Nephron (organoid): ENCODE measurements at regions not wholly inside any gene's neighbourhood (a gene's known extent, or its start where the extent isn't known, plus 50 kb on each side); places are given as distances from the start of the nearest gene placed in this dataset.
"Not testable (repeated sequence)": the region's sequence is repeated elsewhere in the genome, so short reads cannot be mapped to it uniquely, and the experiment has no call there.

ENCODE experiments used
- H3K27ac Mint-ChIP-seq, 3 experiments: 2 replicates each; pipeline ENCODE4 v1.8.0; 2020; ENCODE audit warnings: mixed read lengths in 3 of 3, mild to moderate bottlenecking in 2 of 3, moderate library complexity in 1 of 3
- H3K27me3 Mint-ChIP-seq: 2 replicates; pipeline ENCODE4 v1.8.0; 2021; ENCODE audit warnings: low read depth, mild to moderate bottlenecking, moderate library complexity, mixed read lengths
- H3K36me3 Mint-ChIP-seq: 2 replicates; pipeline ENCODE4 v1.8.0; 2020; ENCODE audit warnings: low read depth, mixed read lengths
- H3K4me1 Mint-ChIP-seq: 2 replicates; pipeline ENCODE4 v1.8.0; 2020; ENCODE audit warnings: mixed read lengths
- H3K4me3 Mint-ChIP-seq, 3 experiments: 2 replicates each; pipeline ENCODE4 v1.8.0; 2020; ENCODE audit warnings: mild to moderate bottlenecking in 3 of 3, mixed read lengths in 3 of 3, moderate library complexity in 2 of 3
- H3K9me3 Mint-ChIP-seq: 2 replicates; pipeline ENCODE4 v1.8.0; 2020; ENCODE audit warnings: mixed read lengths
- TF ChIP-seq, protein P1 (sequence below), 3 experiments: fragments of 200-600 bp; sonication (generic); IDR thresholded peaks; one replicate each; pipeline ENCODE4 v1.5.0; 2021; ENCODE audit warnings: antibody characterized with exemption in 3 of 3; ENCODE audit not compliant: unreplicated experiment in 3 of 3

DNA sequence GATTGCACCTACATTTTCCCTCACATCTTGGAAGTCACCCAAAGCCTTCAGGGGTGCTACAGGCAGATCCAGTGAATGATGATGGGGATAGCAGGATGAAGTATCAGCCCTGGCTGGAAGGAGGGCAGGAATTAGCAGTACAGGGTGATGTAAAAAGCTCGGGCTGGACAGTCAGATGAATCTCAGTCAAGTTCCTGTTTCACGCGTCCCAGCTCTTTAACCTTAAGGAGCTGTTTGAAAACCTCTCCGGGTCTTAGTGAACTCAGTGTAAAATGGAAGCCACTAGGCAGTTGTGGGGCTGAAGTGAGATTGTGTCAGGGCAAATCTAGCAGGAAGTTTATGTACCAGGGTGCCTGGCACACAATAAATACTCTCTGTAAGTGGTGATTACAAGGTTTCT, 166.4 kb upstream of the PROK2 start:
- Mint-ChIP-seq H3K27ac (no peak overlapping the region), H3K36me3 (no peaks in the 10 kb centered on the region), H3K4me3 (no peak overlapping the region), H3K27me3 (peaks cover 48% of the 10 kb centered on the region), H3K9me3 (no peaks in the 10 kb centered on the region), H3K4me1 (peaks cover 10% of the 10 kb centered on the region)
- TF ChIP-seq, protein P1, sequence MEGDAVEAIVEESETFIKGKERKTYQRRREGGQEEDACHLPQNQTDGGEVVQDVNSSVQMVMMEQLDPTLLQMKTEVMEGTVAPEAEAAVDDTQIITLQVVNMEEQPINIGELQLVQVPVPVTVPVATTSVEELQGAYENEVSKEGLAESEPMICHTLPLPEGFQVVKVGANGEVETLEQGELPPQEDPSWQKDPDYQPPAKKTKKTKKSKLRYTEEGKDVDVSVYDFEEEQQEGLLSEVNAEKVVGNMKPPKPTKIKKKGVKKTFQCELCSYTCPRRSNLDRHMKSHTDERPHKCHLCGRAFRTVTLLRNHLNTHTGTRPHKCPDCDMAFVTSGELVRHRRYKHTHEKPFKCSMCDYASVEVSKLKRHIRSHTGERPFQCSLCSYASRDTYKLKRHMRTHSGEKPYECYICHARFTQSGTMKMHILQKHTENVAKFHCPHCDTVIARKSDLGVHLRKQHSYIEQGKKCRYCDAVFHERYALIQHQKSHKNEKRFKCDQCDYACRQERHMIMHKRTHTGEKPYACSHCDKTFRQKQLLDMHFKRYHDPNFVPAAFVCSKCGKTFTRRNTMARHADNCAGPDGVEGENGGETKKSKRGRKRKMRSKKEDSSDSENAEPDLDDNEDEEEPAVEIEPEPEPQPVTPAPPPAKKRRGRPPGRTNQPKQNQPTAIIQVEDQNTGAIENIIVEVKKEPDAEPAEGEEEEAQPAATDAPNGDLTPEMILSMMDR (IDR thresholded peaks at IDR 0.05; ENCODE audit: unreplicated experiment in 3 of 3): no peak

DNA sequence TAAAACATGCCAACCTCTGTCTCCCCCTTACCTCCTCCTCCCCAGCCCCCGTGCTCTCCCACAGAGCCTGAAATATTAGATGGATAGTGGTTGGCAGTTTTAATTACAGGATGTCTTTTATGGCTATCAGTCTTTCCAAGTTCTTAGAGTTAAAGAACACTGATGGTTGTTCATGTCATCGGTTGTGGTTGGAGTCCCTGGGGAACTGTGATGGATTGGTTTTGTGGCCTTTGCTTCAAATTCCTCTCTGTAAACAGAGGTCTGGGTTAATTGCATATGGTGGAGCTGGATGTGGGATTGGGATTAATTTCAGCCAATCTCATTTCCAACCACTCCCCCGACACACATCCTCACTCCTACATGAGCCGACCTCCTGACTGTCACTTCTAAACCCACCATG, 164.5 kb upstream of the PROK2 start:
- Mint-ChIP-seq H3K9me3 (no peaks in the 10 kb centered on the region), H3K36me3 (no peaks in the 10 kb centered on the region), H3K4me1 (no peaks in the 10 kb centered on the region), H3K4me3 (no peak overlapping the region), H3K27me3 (peaks cover 45% of the 10 kb centered on the region), H3K27ac (no peak overlapping the region)
- TF ChIP-seq, protein P1 (IDR thresholded peaks at IDR 0.05; ENCODE audit: unreplicated experiment in 3 of 3): no peak

DNA sequence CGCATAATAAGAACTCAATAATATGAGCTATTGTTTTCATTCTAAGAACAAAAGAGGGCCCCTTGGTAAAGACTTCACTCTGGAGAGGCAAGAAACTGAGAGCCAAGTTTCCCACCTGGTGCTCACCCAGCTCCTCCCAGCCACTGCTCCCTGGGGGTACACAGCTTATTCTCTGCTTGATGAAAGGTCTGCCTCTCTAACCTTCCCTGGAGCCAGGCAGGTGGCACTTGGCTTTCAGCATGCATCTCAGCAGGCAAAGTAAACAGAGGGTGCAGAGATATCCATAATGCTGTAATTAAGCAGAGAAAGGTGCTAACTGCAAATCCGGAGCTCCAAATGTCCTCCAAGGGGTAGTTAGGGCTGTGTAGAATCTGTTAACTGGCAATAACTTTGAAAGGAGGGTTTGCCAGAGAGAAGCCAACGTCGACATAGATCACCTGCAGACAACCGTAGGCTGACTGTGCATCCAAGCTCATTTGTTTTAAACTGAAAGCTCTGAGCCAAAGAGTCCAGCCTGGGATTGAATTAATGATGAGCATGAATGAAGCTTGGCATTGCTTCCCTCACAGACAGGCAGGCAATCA, 159.6 kb upstream of the PROK2 start:
- no peak overlapping the region for H3K27ac Mint-ChIP-seq
- no peak overlapping the region for H3K4me3 Mint-ChIP-seq
- TF ChIP-seq, protein P1 (IDR thresholded peaks at IDR 0.05; ENCODE audit: unreplicated experiment in 3 of 3): no peak
- H3K36me3 Mint-ChIP-seq: no peaks in the 10 kb centered on the region
- H3K9me3 Mint-ChIP-seq: no peaks in the 10 kb centered on the region
- no peaks in the 10 kb centered on the region for H3K4me1 Mint-ChIP-seq
- H3K27me3 Mint-ChIP-seq: peaks cover 30% of the 10 kb centered on the region

DNA sequence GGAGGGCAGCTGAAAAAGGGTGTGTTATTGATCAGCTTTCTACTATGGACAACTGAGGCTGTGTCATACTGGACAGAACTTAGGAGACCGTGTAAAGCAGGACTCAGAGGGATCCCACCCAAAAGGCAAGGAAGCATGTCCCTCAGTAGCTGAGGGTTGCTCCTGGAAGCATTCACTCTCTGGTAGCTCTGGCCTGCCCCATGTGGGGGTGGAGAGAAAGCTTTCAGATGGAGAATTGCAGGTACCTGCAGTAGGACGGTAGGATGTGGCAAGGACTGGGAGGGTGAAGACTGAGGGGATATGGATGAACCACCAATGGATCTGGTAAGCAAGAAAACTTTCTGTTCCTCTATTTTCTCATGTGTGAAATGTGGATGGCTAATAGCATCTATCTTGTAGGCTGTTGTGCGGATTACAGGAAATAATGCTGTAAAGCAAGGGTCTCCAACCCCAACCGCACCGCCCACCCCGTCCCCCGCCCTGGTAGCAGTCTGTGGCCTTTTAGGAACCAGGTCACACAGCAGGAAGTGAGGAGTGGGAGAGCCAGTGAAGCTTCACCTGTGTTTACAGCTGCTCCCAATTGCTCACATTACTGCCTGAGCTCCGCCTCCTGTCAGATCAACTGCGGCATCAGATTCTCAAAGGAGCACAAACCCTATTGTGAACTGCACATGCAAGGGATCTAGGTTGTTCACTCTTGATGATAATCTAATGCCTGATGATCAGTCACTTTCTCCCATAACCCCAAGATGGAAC, 157.7 kb upstream of the PROK2 start:
- Mint-ChIP-seq H3K4me3 (no peak overlapping the region), H3K9me3 (no peaks in the 10 kb centered on the region), H3K4me1 (no peaks in the 10 kb centered on the region), H3K36me3 (no peaks in the 10 kb centered on the region), H3K27me3 (peaks cover 19% of the 10 kb centered on the region), H3K27ac (no peak overlapping the region)
- TF ChIP-seq, protein P1 (IDR thresholded peaks at IDR 0.05; ENCODE audit: unreplicated experiment in 3 of 3): no peak

DNA sequence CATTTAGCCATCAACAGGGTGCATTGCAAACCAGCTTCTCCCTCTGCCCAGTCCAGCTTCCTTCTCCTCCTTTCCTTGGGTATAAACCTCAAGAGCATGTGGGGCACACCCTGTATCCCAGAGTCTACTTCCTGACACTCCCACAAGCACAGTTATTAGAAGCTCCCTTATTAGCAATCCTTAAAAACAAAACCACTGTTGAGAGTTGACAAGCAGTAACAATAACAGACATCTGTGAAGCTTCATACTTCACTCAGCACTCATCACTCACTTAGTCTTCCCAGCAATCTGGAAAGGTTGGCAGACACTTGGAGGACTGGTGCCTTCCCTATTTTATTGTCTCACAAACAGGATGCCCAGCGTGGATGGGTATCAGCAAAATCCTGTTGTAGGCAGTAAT, 155.5 kb upstream of the PROK2 start:
- H3K36me3 Mint-ChIP-seq: no peaks in the 10 kb centered on the region
- TF ChIP-seq, protein P1 (IDR thresholded peaks at IDR 0.05; ENCODE audit: unreplicated experiment in 3 of 3): no peak
- peaks cover 18% of the 10 kb centered on the region for H3K4me1 Mint-ChIP-seq
- no peak overlapping the region for H3K27ac Mint-ChIP-seq
- no peaks in the 10 kb centered on the region for H3K9me3 Mint-ChIP-seq
- H3K27me3 Mint-ChIP-seq: peaks cover 15% of the 10 kb centered on the region
- no peak overlapping the region for H3K4me3 Mint-ChIP-seq

DNA sequence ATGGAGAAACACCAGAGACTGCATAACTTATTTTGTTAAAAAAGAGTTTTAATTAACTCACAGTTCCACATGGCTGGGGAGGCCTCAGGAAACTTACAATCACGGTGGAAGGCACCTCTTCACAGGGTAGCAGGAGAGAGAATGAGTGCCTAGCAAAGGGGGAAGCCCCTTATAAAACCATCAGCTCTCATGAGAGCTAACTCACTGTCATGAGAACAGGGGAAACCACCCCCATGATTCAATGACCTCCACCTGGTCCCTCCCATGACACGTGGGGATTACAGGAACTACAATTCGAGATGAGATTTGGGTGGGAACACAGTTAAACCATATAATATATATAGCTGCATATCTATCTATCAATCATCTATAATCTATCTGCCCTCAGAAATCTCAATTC, 153.1 kb upstream of the PROK2 start:
- H3K4me3 Mint-ChIP-seq, H3K27ac Mint-ChIP-seq, H3K9me3 Mint-ChIP-seq, H3K36me3 Mint-ChIP-seq: not testable (repeated sequence)
- peaks cover 20% of the 10 kb centered on the region for H3K4me1 Mint-ChIP-seq
- peaks cover 15% of the 10 kb centered on the region for H3K27me3 Mint-ChIP-seq
